OCI-LY1 (cell line): ENCODE measurements at regions not wholly inside any gene's neighbourhood (a gene's known extent, or its start where the extent isn't known, plus 50 kb on each side); places are given as distances from the start of the nearest gene placed in this dataset.

Source experiments
- H2AFZ ChIP-seq: fragments of 200-600 bp; sonication (generic), shearing (Covaris generic); 2 replicates; pipeline ENCODE4 v1.6.0; 2014; ENCODE audit warnings: antibody characterized with exemption, mild to moderate bottlenecking, low read length
- H3F3A ChIP-seq: fragments of 200-600 bp; sonication (generic), shearing (Covaris generic); 2 replicates; pipeline ENCODE4 v1.6.0; 2014; ENCODE audit warnings: mild to moderate bottlenecking, antibody characterized with exemption, low read length, moderate library complexity; ENCODE audit not compliant: insufficient read depth
- H3K27ac ChIP-seq: fragments of 200-600 bp; sonication (generic); 2 replicates; pipeline ENCODE4 v1.5.1; 2014; ENCODE audit warnings: low read length, mixed run types, mild to moderate bottlenecking, low read depth; ENCODE audit not compliant: poor library complexity, severe bottlenecking
- H3K27me3 ChIP-seq: fragments of 200-600 bp; sonication (generic); 2 replicates; pipeline ENCODE4 v1.6.0; 2014; ENCODE audit warnings: antibody characterized with exemption, mild to moderate bottlenecking, low read length, moderate library complexity; ENCODE audit not compliant: insufficient read depth
- H3K36me3 ChIP-seq: fragments of 200-600 bp; sonication (generic); 2 replicates; pipeline ENCODE4 v1.6.1; 2014; ENCODE audit warnings: mild to moderate bottlenecking, antibody characterized with exemption, low read length, moderate library complexity, mixed read lengths; ENCODE audit not compliant: insufficient read depth
- H3K4me1 ChIP-seq: fragments of 200-600 bp; sonication (generic); 2 replicates; pipeline ENCODE4 v1.5.1; 2014; ENCODE audit warnings: mild to moderate bottlenecking, low read length, moderate library complexity; ENCODE audit not compliant: insufficient read depth, severe bottlenecking
- H3K4me2 ChIP-seq: fragments of 200-600 bp; sonication (generic), shearing (Covaris generic); 2 replicates; pipeline ENCODE4 v1.6.1; 2014; ENCODE audit warnings: low read length
- H3K4me3 ChIP-seq: fragments of 200-600 bp; sonication (generic); 2 replicates; pipeline ENCODE4 v1.5.1; 2014; ENCODE audit warnings: low read length, low read depth, mild to moderate bottlenecking, mixed read lengths; ENCODE audit not compliant: poor library complexity, severe bottlenecking
- H3K79me2 ChIP-seq: fragments of 200-600 bp; shearing (Covaris generic); 2 replicates; pipeline ENCODE4 v1.6.1; 2016; ENCODE audit warnings: mixed run types, low read length, mixed read lengths; ENCODE audit not compliant: insufficient read depth
- H3K9ac ChIP-seq: fragments of 200-600 bp; sonication (generic), shearing (Covaris generic); 2 replicates; pipeline ENCODE4 v1.6.1; 2014; ENCODE audit warnings: mild to moderate bottlenecking, low read length, mixed read lengths
- H3K9me2 ChIP-seq: fragments of 200-600 bp; sonication (generic), shearing (Covaris generic); 2 replicates; pipeline ENCODE4 v1.6.1; 2014; ENCODE audit warnings: low read depth, mild to moderate bottlenecking, low read length, mixed read lengths
- H3K9me3 ChIP-seq: fragments of 200-600 bp; shearing (Covaris generic); 2 replicates; pipeline ENCODE4 v1.6.1; 2014; ENCODE audit warnings: low read length, mixed read lengths
- H4K20me1 ChIP-seq: fragments of 200-600 bp; sonication (generic), shearing (Covaris generic); 2 replicates; pipeline ENCODE4 v1.6.0; 2016; ENCODE audit warnings: mild to moderate bottlenecking, low read length; ENCODE audit not compliant: insufficient read depth
- EZH2 ChIP-seq: fragments of 200-600 bp; sonication (generic), shearing (Covaris generic); IDR thresholded peaks from 2 replicates; pipeline ENCODE4 v1.8.0; 2017; ENCODE audit warnings: borderline replicate concordance, mixed run types, mild to moderate bottlenecking, antibody characterized with exemption, low read length, moderate library complexity, mixed read lengths
- TF ChIP-seq, protein P1 (sequence below): fragments of 200-600 bp; sonication (generic), shearing (Covaris generic); IDR thresholded peaks from 2 replicates; pipeline ENCODE4 v1.5.1; 2017; ENCODE audit warnings: mild to moderate bottlenecking, antibody characterized with exemption, low read length, moderate library complexity, mixed read lengths

- no peaks in the 10 kb centered on the region for H3F3A ChIP-seq
- no peaks in the 10 kb centered on the region for H3K9me2 ChIP-seq
- no peak overlapping the region for H3K9ac ChIP-seq
- peaks cover 8% of the 10 kb centered on the region; the same call in 1 of the 2 replicates for H3K27me3 ChIP-seq
- H3K27ac ChIP-seq: no peak overlapping the region
- H4K20me1 ChIP-seq: no peaks in the 10 kb centered on the region
- no peaks in the 10 kb centered on the region for H3K79me2 ChIP-seq
- H3K4me1 ChIP-seq: no peaks in the 10 kb centered on the region
- peaks cover 3% of the 10 kb centered on the region; the same call in 1 of the 2 replicates for H3K9me3 ChIP-seq
- H3K4me3 ChIP-seq: no peak overlapping the region
- TF ChIP-seq, protein P1, sequence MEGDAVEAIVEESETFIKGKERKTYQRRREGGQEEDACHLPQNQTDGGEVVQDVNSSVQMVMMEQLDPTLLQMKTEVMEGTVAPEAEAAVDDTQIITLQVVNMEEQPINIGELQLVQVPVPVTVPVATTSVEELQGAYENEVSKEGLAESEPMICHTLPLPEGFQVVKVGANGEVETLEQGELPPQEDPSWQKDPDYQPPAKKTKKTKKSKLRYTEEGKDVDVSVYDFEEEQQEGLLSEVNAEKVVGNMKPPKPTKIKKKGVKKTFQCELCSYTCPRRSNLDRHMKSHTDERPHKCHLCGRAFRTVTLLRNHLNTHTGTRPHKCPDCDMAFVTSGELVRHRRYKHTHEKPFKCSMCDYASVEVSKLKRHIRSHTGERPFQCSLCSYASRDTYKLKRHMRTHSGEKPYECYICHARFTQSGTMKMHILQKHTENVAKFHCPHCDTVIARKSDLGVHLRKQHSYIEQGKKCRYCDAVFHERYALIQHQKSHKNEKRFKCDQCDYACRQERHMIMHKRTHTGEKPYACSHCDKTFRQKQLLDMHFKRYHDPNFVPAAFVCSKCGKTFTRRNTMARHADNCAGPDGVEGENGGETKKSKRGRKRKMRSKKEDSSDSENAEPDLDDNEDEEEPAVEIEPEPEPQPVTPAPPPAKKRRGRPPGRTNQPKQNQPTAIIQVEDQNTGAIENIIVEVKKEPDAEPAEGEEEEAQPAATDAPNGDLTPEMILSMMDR: no peak
- no peak for TF ChIP-seq EZH2
- no peaks in the 10 kb centered on the region for H3K36me3 ChIP-seq
- no peak overlapping the region for H2AFZ ChIP-seq
- H3K4me2 ChIP-seq: no peak overlapping the region
Measured at GRCh38 chr3:194879126-194879877, 193.6 kb downstream of the FAM43A start.

- no peaks in the 10 kb centered on the region for H3K36me3 ChIP-seq
- TF ChIP-seq EZH2: no peak
- TF ChIP-seq, protein P1: no peak
- no peaks in the 10 kb centered on the region for H3K79me2 ChIP-seq
- H3K4me1 ChIP-seq: no peaks in the 10 kb centered on the region
- no peak overlapping the region for H3K4me2 ChIP-seq
- no peaks in the 10 kb centered on the region for H3F3A ChIP-seq
- no peak overlapping the region for H3K4me3 ChIP-seq
- H3K27me3 ChIP-seq: peaks cover 13% of the 10 kb centered on the region; the same call in 1 of the 2 replicates
- H3K27ac ChIP-seq: no peak overlapping the region
- H2AFZ ChIP-seq: no peak overlapping the region
- no peaks in the 10 kb centered on the region for H3K9me2 ChIP-seq
- H3K9me3 ChIP-seq: peaks cover 3% of the 10 kb centered on the region; the same call in 1 of the 2 replicates
- no peaks in the 10 kb centered on the region for H4K20me1 ChIP-seq
- H3K9ac ChIP-seq: no peak overlapping the region
Measured at GRCh38 chr3:194879991-194880939, 194.6 kb downstream of the FAM43A start.

DNA sequence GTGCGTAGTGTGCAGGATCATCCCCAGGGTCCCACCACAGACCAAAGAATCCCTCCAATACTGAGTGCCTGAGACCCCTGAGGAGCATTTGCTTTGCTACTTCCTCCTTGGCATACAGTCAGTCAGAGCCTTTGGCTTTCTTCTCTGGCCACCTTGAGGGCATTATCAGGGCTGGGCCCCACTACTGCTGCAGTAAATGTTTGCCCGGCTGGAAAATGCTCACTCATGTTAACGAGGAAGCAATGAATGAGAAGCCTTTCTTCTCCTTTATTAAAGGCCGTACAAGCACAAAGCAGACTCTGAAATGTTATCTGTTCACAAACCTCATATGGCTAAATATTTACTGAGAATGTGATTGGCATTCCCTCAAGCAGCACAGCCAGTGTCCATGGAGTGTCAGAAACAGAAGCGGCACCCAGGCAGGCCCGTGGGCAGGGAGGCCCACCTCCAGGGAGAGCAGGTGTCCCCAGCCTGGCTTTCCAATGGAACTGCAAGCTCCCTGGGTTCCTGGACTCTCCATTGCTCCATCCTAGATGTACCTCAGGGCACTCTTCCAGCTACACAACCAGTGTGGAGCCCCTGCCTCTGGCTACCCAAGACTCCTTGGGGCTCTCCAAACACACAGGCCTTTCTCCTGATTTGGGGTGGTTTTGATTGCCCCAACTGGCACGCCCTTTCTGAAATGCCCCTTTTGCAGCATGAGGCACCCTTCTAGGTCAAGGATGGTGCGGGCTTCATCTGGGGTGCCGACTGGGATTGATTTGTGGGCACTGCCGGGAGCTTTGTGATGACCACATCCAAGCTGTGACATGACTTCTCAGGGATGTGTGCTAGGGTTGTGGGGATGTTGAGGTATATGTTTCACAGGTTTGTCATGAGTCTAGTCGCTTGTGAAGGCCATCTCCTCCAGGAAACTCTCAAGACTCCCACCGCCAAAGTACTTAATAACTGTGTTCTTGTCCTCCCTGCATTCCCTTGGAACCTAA lies 195.6 kb downstream of the FAM43A start:
- H3K4me2 ChIP-seq: no peak overlapping the region
- H3K9ac ChIP-seq: no peak overlapping the region
- TF ChIP-seq EZH2: no peak
- TF ChIP-seq, protein P1: no peak
- no peak overlapping the region for H3K4me3 ChIP-seq
- H3K27me3 ChIP-seq: peaks cover 13% of the 10 kb centered on the region; the same call in 1 of the 2 replicates
- H3K79me2 ChIP-seq: no peaks in the 10 kb centered on the region
- H3K9me2 ChIP-seq: no peaks in the 10 kb centered on the region
- H2AFZ ChIP-seq: no peak overlapping the region
- H3K27ac ChIP-seq: no peak overlapping the region
- no peaks in the 10 kb centered on the region for H3K36me3 ChIP-seq
- H4K20me1 ChIP-seq: no peaks in the 10 kb centered on the region
- peaks cover 3% of the 10 kb centered on the region; the same call in 1 of the 2 replicates for H3K9me3 ChIP-seq
- no peaks in the 10 kb centered on the region for H3F3A ChIP-seq
- H3K4me1 ChIP-seq: no peaks in the 10 kb centered on the region
